Keratinocyte (primary cell): ENCODE measurements at regions not wholly inside any gene's neighbourhood (a gene's known extent, or its start where the extent isn't known, plus 50 kb on each side); places are given as distances from the start of the nearest gene placed in this dataset.

ENCODE experiments used
- DNase-seq: peaks from one replicate; pipeline ENCODE4 v3.0.0-alpha.2; 2011; ENCODE audit warnings: low read depth, missing footprints, low spot score
- FAIRE-seq: peaks from 2 replicates; lab custom pipeline; 2011; peaks lifted over from hg19 to GRCh38; lab: Jason Lieb, UNC
- H2AFZ ChIP-seq: 2 replicates; pipeline ENCODE4 v1.6.0; 2012; ENCODE audit warnings: low read length, control low read depth, inconsistent platforms; ENCODE audit not compliant: control insufficient read depth
- H3K27ac ChIP-seq: 2 replicates; pipeline ENCODE4 v1.5.1; 2011; ENCODE audit warnings: low read length; ENCODE audit not compliant: control insufficient read depth, insufficient read depth
- H3K27me3 ChIP-seq: 3 replicates; pipeline ENCODE4 v1.6.0; 2011; ENCODE audit warnings: low read length; ENCODE audit not compliant: control insufficient read depth, insufficient read depth; ENCODE audit errors: extremely low read depth
- H3K36me3 ChIP-seq, 2 experiments: 2 replicates in 1 of 2; 3 replicates in 1 of 2; pipeline ENCODE4 v1.5.1; 2011; ENCODE audit warnings: low read length in 2 of 2, mild to moderate bottlenecking in 1 of 2; ENCODE audit not compliant: control insufficient read depth in 2 of 2, insufficient read depth in 2 of 2; ENCODE audit errors: extremely low read depth in 1 of 2
- H3K4me1 ChIP-seq: 3 replicates; pipeline ENCODE4 v1.5.1; 2011; ENCODE audit warnings: low read length; ENCODE audit not compliant: control insufficient read depth, insufficient read depth; ENCODE audit errors: extremely low read depth
- H3K4me2 ChIP-seq: 3 replicates; pipeline ENCODE4 v1.6.0; 2011; ENCODE audit warnings: low read depth, low read length; ENCODE audit not compliant: control insufficient read depth, insufficient read depth; ENCODE audit errors: extremely low read depth
- H3K4me3 ChIP-seq, 3 experiments: fragments of 200-600 bp in 1 of 3; sonication (generic) in 1 of 3; 2 replicates in 2 of 3; 3 replicates in 1 of 3; pipeline ENCODE4 v1.5.1; 2011 to 2016; ENCODE audit warnings: low read length in 3 of 3, mild to moderate bottlenecking in 3 of 3, control low read depth in 2 of 3, inconsistent platforms in 1 of 3, low read depth in 1 of 3, mixed read lengths in 1 of 3, mixed run types in 1 of 3, moderate library complexity in 1 of 3; ENCODE audit not compliant: control insufficient read depth in 2 of 3, insufficient read depth in 2 of 3; ENCODE audit errors: extremely low read depth in 1 of 3
- H3K79me2 ChIP-seq: 2 replicates; pipeline ENCODE4 v1.6.0; 2012; ENCODE audit warnings: low read length; ENCODE audit not compliant: control insufficient read depth, insufficient read depth
- H3K9ac ChIP-seq: 3 replicates; pipeline ENCODE4 v1.6.0; 2011; ENCODE audit warnings: low read length; ENCODE audit not compliant: control insufficient read depth, insufficient read depth; ENCODE audit errors: extremely low read depth
- H3K9me1 ChIP-seq: 3 replicates; pipeline ENCODE4 v1.6.0; 2011; ENCODE audit warnings: low read length; ENCODE audit not compliant: control insufficient read depth, insufficient read depth; ENCODE audit errors: extremely low read depth
- H3K9me3 ChIP-seq: 2 replicates; pipeline ENCODE4 v1.5.1; 2012; ENCODE audit warnings: low read depth, low read length; ENCODE audit not compliant: control insufficient read depth
- H4K20me1 ChIP-seq: 3 replicates; pipeline ENCODE4 v1.6.0; 2011; ENCODE audit warnings: low read length; ENCODE audit not compliant: control insufficient read depth, insufficient read depth; ENCODE audit errors: extremely low read depth
- EZH2 ChIP-seq: IDR thresholded peaks from one replicate; pipeline ENCODE4 v1.6.1; 2012; ENCODE audit warnings: inconsistent platforms, mild to moderate bottlenecking, low read length, moderate library complexity
- dilution Hi-C: fragments of 300-500 bp; cut with MboI; formaldehyde crosslinking; loops from one replicate; pipeline ENCODE4 v1.7.0; 2020; ENCODE audit warnings: low sequenced_read_pairs; ENCODE audit not compliant: extremely low pct_ligation_motif_present
- TF ChIP-seq, protein P1 (sequence below), 3 experiments: IDR thresholded peaks in 1 of 3; conservative IDR thresholded peaks in 1 of 3; optimal IDR thresholded peaks in 1 of 3; 2 replicates in 2 of 3; 3 replicates in 1 of 3; pipeline versions ENCODE3 to v1.5.1; 2011; ENCODE audit warnings: low read length in 3 of 3, mild to moderate bottlenecking in 3 of 3, moderate library complexity in 2 of 3, control low read depth in 1 of 3, inconsistent platforms in 1 of 3; ENCODE audit not compliant: insufficient read depth in 2 of 3; ENCODE audit errors: extremely low read depth in 1 of 3

GRCh38 chr1:240714568-240715292, 102.8 kb upstream of the GREM2 start:
- Histone ChIP-seq H3K4me2 (no peak overlapping the region), H3K27me3 (no peaks in the 10 kb centered on the region), H3K9me1 (no peaks in the 10 kb centered on the region), H2AFZ (no peak overlapping the region), H3K27ac (no peak overlapping the region), H3K9ac (no peak overlapping the region), H3K79me2 (no peaks in the 10 kb centered on the region), H3K36me3 (no peaks in the 10 kb centered on the region), H3K4me1 (no peaks in the 10 kb centered on the region), H4K20me1 (no peaks in the 10 kb centered on the region), H3K4me3 (no peak overlapping the region), H3K9me3 (no peaks in the 10 kb centered on the region)
- FAIRE-seq: no peak
- no peak for TF ChIP-seq EZH2
- TF ChIP-seq, protein P1, sequence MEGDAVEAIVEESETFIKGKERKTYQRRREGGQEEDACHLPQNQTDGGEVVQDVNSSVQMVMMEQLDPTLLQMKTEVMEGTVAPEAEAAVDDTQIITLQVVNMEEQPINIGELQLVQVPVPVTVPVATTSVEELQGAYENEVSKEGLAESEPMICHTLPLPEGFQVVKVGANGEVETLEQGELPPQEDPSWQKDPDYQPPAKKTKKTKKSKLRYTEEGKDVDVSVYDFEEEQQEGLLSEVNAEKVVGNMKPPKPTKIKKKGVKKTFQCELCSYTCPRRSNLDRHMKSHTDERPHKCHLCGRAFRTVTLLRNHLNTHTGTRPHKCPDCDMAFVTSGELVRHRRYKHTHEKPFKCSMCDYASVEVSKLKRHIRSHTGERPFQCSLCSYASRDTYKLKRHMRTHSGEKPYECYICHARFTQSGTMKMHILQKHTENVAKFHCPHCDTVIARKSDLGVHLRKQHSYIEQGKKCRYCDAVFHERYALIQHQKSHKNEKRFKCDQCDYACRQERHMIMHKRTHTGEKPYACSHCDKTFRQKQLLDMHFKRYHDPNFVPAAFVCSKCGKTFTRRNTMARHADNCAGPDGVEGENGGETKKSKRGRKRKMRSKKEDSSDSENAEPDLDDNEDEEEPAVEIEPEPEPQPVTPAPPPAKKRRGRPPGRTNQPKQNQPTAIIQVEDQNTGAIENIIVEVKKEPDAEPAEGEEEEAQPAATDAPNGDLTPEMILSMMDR (optimal IDR thresholded peaks at IDR 0.05 in 1 of 3, IDR thresholded peaks at IDR 0.05 in 1 of 3, conservative IDR thresholded peaks at IDR 0.05 in 1 of 3; ENCODE audit: extremely low read depth in 1 of 3, insufficient read depth in 2 of 3, low read length in 3 of 3): no peak
- dilution Hi-C loops: no loop called here
- DNase-seq: no peak

DNA sequence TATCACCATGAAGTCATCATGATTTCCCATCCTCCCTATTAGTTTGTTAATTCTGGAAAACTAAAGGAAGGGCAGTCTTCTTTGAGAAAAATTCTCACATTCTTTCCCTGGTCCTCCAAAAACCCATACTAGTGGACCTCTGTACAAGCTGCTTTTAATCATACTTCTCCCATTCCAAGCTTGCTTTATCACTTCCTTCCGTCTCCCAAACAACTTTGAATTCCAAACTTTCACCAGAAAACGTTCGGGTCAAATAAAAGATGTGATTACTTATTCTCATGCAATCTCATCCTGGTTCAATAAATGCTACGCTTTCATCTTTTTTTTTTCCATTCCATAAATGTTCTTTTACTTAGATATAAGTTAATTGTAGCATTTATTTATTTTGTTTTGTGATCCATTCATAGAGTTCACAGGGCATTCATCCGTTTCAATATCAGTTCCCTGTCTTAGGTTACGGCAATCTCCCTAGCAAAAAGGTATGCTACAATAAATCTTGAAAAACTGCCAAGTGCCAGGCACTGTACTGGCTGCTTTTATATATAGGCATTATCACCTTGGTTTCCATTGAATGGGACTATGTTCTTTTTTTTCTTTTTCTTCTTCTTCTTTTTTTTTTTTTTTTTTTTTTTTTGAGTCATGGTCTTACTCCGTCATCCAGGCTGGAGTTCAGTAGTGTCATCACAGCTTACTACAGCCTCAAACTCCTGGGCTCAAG, 100.2 kb upstream of the GREM2 start:
- DNase-seq (no peak), FAIRE-seq (no peak)
- Histone ChIP-seq H3K36me3 (no peaks in the 10 kb centered on the region), H3K9me1 (no peaks in the 10 kb centered on the region), H3K4me2 (no peak overlapping the region), H3K79me2 (no peaks in the 10 kb centered on the region), H3K9me3 (no peaks in the 10 kb centered on the region), H3K9ac (no peak overlapping the region), H3K4me3 (no peak overlapping the region), H3K4me1 (no peaks in the 10 kb centered on the region), H4K20me1 (no peaks in the 10 kb centered on the region), H2AFZ (no peak overlapping the region), H3K27ac (no peak overlapping the region), H3K27me3 (no peaks in the 10 kb centered on the region)
- dilution Hi-C loops: no loop called here
- TF ChIP-seq EZH2: no peak
- TF ChIP-seq, protein P1 (optimal IDR thresholded peaks at IDR 0.05 in 1 of 3, IDR thresholded peaks at IDR 0.05 in 1 of 3, conservative IDR thresholded peaks at IDR 0.05 in 1 of 3; ENCODE audit: extremely low read depth in 1 of 3, insufficient read depth in 2 of 3, low read length in 3 of 3): no peak
